ENCODE measurements at regions not wholly inside any gene's neighbourhood (a gene's known extent, or its start where the extent isn't known, plus 50 kb on each side); places are given as distances from the start of the nearest gene placed in this dataset.

DNA sequence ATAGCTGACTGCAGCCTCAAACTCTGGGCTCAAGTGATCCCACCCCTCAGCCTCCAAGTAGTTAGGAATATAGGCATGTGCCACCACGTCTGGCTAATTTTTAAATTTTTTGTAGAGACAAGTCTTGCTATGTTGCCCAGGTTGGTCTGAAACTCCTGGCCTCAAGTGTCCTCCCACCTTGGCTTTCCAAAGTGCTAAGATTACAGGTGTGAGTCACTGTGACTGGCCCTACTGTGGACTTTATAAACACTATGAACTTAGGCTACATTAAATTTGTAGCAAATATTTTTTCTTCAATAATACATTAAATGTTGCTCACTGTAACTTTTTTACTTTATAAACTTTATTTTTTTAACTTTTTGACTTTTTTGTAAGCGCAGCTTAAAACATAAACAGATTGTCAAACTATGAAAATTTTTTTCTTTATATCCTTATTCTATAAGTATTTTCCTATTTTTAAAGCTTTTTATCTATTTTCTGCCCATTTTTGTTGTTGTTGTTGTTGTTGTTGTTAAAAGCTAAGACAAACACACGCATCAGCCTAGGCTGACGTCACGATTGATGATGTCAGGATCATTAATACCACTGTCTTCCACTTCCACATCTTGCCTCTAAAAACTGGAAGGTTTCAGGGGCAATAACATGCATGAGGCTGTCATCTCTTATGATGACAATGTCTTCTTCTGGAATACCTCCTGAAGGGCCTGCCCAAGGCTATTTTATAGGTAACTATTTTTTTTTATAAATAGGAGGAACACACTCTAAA is 204.2 kb downstream of the KLF5 start:
- H3K9me3 Mint-ChIP-seq: peaks cover 0 to 3% (median 0%) of the 10 kb centered on the region in 11 donors
- H3K27me3 Mint-ChIP-seq: peaks cover 0 to 13% (median 0%) of the 10 kb centered on the region in 5 donors
- intact Hi-C loops (cut with micrococcal nuclease): no loop called here
- H3K36me3 Mint-ChIP-seq: no peaks in the 10 kb centered on the region
- Histone ChIP-seq H3K4me1 (ENCODE audit: control insufficient read depth in 2 of 2, insufficient read depth in 2 of 2, low read length in 2 of 2) (no peaks in the 10 kb centered on the region), H3K4me3 (ENCODE audit: low read length) (no peak overlapping the region), H3K36me3 (ENCODE audit: control insufficient read depth in 2 of 3, insufficient read depth in 3 of 3, low read length in 3 of 3) (no peaks in the 10 kb centered on the region), H3K27me3 (ENCODE audit: control insufficient read depth in 2 of 2, insufficient read depth in 2 of 2, low read length in 2 of 2) (no peaks in the 10 kb centered on the region), H3K9me3 (ENCODE audit: control insufficient read depth in 2 of 3, low read length in 3 of 3) (no peaks in the 10 kb centered on the region), H3K27ac (ENCODE audit: low read depth, low read length) (no peak overlapping the region)
- no peak overlapping the region for H3K4me3 Mint-ChIP-seq
- POLR2A ChIA-PET: interaction anchor here (0.5 kb wide), 1 partner anchor 316 kb away, joined by 3 read pairs; no protein-coding TSS in a partner anchor
- CTCF ChIA-PET: no interaction called here
- ATAC-seq: no peak
- H3K4me1 Mint-ChIP-seq: peaks cover 0 to 6% (median 0%) of the 10 kb centered on the region in 7 donors
- DNase-seq: no peak
- H3K27ac Mint-ChIP-seq: no peak overlapping the region

GRCh38 chr13:73261739-73262216 is 203.0 kb downstream of the KLF5 start:
- Histone ChIP-seq H3K36me3 (ENCODE audit: control insufficient read depth in 2 of 3, insufficient read depth in 3 of 3, low read length in 3 of 3) (no peaks in the 10 kb centered on the region), H3K9me3 (ENCODE audit: control insufficient read depth in 2 of 3, low read length in 3 of 3) (no peaks in the 10 kb centered on the region), H3K4me1 (ENCODE audit: control insufficient read depth in 2 of 2, insufficient read depth in 2 of 2, low read length in 2 of 2) (no peaks in the 10 kb centered on the region), H3K27ac (ENCODE audit: low read depth, low read length) (no peak overlapping the region), H3K4me3 (ENCODE audit: low read length) (no peak overlapping the region), H3K27me3 (ENCODE audit: control insufficient read depth in 2 of 2, insufficient read depth in 2 of 2, low read length in 2 of 2) (no peaks in the 10 kb centered on the region)
- Mint-ChIP-seq H3K27ac (no peak overlapping the region), H3K27me3 (peaks cover 0 to 13% (median 0%) of the 10 kb centered on the region in 5 donors), H3K4me1 (peaks cover 0 to 6% (median 0%) of the 10 kb centered on the region in 7 donors), H3K9me3 (peaks cover 0 to 3% (median 0%) of the 10 kb centered on the region in 11 donors), H3K36me3 (no peaks in the 10 kb centered on the region), H3K4me3 (no peak overlapping the region)
- DNase-seq: no peak
- ChIA-PET POLR2A (interaction anchor here (0.6 kb wide), 1 partner anchor 13 kb away, joined by 3 read pairs; no protein-coding TSS in a partner anchor), CTCF (no interaction called here)
- peak; percentile 62 for ATAC-seq
- intact Hi-C loops (cut with micrococcal nuclease): no loop called here

GRCh38 chr13:73259061-73260017 is 200.5 kb downstream of the KLF5 start:
- no peak overlapping the region for H3K4me3 Mint-ChIP-seq
- H3K27me3 Mint-ChIP-seq: peaks cover 0 to 13% (median 0%) of the 10 kb centered on the region in 5 donors
- DNase-seq: no peak
- no peak for ATAC-seq
- Histone ChIP-seq H3K4me3 (ENCODE audit: low read length) (no peak overlapping the region), H3K36me3 (ENCODE audit: control insufficient read depth in 2 of 3, insufficient read depth in 3 of 3, low read length in 3 of 3) (no peaks in the 10 kb centered on the region), H3K27ac (ENCODE audit: low read depth, low read length) (no peak overlapping the region), H3K9me3 (ENCODE audit: control insufficient read depth in 2 of 3, low read length in 3 of 3) (no peaks in the 10 kb centered on the region), H3K27me3 (ENCODE audit: control insufficient read depth in 2 of 2, insufficient read depth in 2 of 2, low read length in 2 of 2) (no peaks in the 10 kb centered on the region), H3K4me1 (ENCODE audit: control insufficient read depth in 2 of 2, insufficient read depth in 2 of 2, low read length in 2 of 2) (no peaks in the 10 kb centered on the region)
- no peaks in the 10 kb centered on the region for H3K36me3 Mint-ChIP-seq
- H3K9me3 Mint-ChIP-seq: peaks cover 0 to 3% (median 0%) of the 10 kb centered on the region in 11 donors
- ChIA-PET POLR2A (no interaction called here), CTCF (no interaction called here)
- H3K27ac Mint-ChIP-seq: no peak overlapping the region
- peaks cover 0 to 5% (median 0%) of the 10 kb centered on the region in 7 donors for H3K4me1 Mint-ChIP-seq
- intact Hi-C loops (cut with micrococcal nuclease): no loop called here

DNA sequence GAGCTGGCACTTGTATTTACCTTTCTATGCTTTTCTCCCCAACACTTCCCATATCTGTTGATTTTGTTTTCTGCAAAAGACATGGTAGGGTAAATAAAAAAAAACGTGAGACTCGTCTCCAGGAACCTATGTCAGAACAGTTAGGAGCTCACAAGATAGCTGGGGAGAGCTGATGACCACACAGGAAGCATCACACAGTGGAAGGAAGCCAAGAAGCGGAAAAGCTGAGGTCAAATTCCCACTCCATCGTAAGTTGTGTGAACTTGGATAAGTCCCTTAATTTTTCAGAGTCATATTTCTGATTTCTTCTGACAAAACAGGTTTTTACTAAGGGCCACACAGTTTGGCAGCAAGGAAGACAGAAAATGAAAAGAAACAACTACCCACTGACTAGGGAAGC is 199.6 kb downstream of the KLF5 start:
- no peaks in the 10 kb centered on the region for H3K4me1 ChIP-seq (ENCODE audit: control insufficient read depth in 2 of 2, insufficient read depth in 2 of 2, low read length in 2 of 2)
- peaks cover 0 to 3% (median 0%) of the 10 kb centered on the region in 11 donors for H3K9me3 Mint-ChIP-seq
- ATAC-seq (peak; percentile 32), DNase-seq (no peak)
- no peak overlapping the region for H3K27ac Mint-ChIP-seq
- POLR2A ChIA-PET: no interaction called here
- H3K4me1 Mint-ChIP-seq: peaks cover 0 to 2% (median 0%) of the 10 kb centered on the region in 7 donors
- H3K27me3 Mint-ChIP-seq: peaks cover 0 to 13% (median 0%) of the 10 kb centered on the region in 5 donors
- no peaks in the 10 kb centered on the region for H3K36me3 Mint-ChIP-seq
- H3K27ac ChIP-seq (ENCODE audit: low read depth, low read length): no peak overlapping the region
- H3K4me3 ChIP-seq (ENCODE audit: low read length): no peak overlapping the region
- intact Hi-C loops (cut with micrococcal nuclease): no loop called here
- CTCF ChIA-PET: no interaction called here
- H3K4me3 Mint-ChIP-seq: no peak overlapping the region
- no peaks in the 10 kb centered on the region for H3K36me3 ChIP-seq (ENCODE audit: control insufficient read depth in 2 of 3, insufficient read depth in 3 of 3, low read length in 3 of 3)
- no peaks in the 10 kb centered on the region for H3K27me3 ChIP-seq (ENCODE audit: control insufficient read depth in 2 of 2, insufficient read depth in 2 of 2, low read length in 2 of 2)
- no peaks in the 10 kb centered on the region for H3K9me3 ChIP-seq (ENCODE audit: control insufficient read depth in 2 of 3, low read length in 3 of 3)

DNA sequence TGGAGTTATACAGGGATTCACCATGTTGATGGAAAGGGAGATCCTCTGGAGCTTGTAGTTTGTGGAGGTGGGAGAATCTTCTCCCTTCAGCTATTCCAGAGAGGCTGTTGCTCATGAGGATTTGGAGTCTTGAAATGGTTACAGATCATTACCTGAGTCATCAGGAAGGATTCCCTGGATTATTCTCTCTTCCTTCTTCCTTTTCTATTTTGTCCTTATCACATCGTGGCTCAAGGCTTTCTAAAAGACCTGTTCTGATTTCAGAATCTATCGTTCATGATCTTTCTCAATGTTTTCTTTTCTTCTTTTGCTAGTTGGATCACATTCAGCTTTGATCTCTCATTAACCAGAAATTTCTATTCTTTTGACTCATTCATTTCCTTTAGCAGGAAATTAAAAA is 196.0 kb downstream of the KLF5 start:
- Histone ChIP-seq H3K36me3 (ENCODE audit: control insufficient read depth in 2 of 3, insufficient read depth in 3 of 3, low read length in 3 of 3) (no peaks in the 10 kb centered on the region), H3K27me3 (ENCODE audit: control insufficient read depth in 2 of 2, insufficient read depth in 2 of 2, low read length in 2 of 2) (no peaks in the 10 kb centered on the region), H3K4me3 (ENCODE audit: low read length) (no peak overlapping the region), H3K9me3 (ENCODE audit: control insufficient read depth in 2 of 3, low read length in 3 of 3) (no peaks in the 10 kb centered on the region), H3K4me1 (ENCODE audit: control insufficient read depth in 2 of 2, insufficient read depth in 2 of 2, low read length in 2 of 2) (no peaks in the 10 kb centered on the region), H3K27ac (ENCODE audit: low read depth, low read length) (no peak overlapping the region)
- Mint-ChIP-seq H3K9me3 (peaks cover 0 to 3% (median 0%) of the 10 kb centered on the region in 11 donors), H3K36me3 (no peaks in the 10 kb centered on the region), H3K4me1 (peaks cover 0 to 2% (median 0%) of the 10 kb centered on the region in 7 donors), H3K4me3 (no peak overlapping the region), H3K27me3 (peaks cover 0 to 13% (median 0%) of the 10 kb centered on the region in 5 donors), H3K27ac (peak overlapping the region in 1 of 9 donors; percentile 46)
- DNase-seq: no peak
- intact Hi-C loops (cut with micrococcal nuclease): no loop called here
- CTCF ChIA-PET: no interaction called here
- ATAC-seq: no peak
- POLR2A ChIA-PET: no interaction called here

GRCh38 chr13:73251626-73252265 is 192.9 kb downstream of the KLF5 start:
- Histone ChIP-seq H3K9me3 (ENCODE audit: control insufficient read depth in 2 of 3, low read length in 3 of 3) (no peaks in the 10 kb centered on the region), H3K27me3 (ENCODE audit: control insufficient read depth in 2 of 2, insufficient read depth in 2 of 2, low read length in 2 of 2) (no peaks in the 10 kb centered on the region), H3K4me3 (ENCODE audit: low read length) (no peak overlapping the region), H3K36me3 (ENCODE audit: control insufficient read depth in 2 of 3, insufficient read depth in 3 of 3, low read length in 3 of 3) (no peaks in the 10 kb centered on the region), H3K4me1 (ENCODE audit: control insufficient read depth in 2 of 2, insufficient read depth in 2 of 2, low read length in 2 of 2) (no peaks in the 10 kb centered on the region), H3K27ac (ENCODE audit: low read depth, low read length) (no peak overlapping the region)
- Mint-ChIP-seq H3K4me1 (peaks cover 0 to 4% (median 0%) of the 10 kb centered on the region in 7 donors), H3K9me3 (peaks cover 0 to 3% (median 0%) of the 10 kb centered on the region in 11 donors), H3K27me3 (peaks cover 0 to 22% (median 0%) of the 10 kb centered on the region in 5 donors), H3K27ac (no peak overlapping the region), H3K4me3 (no peak overlapping the region), H3K36me3 (no peaks in the 10 kb centered on the region)
- DNase-seq (no peak), ATAC-seq (no peak)
- CTCF ChIA-PET: no interaction called here
- POLR2A ChIA-PET: no interaction called here
- intact Hi-C loops (cut with micrococcal nuclease): no loop called here

Measured in naive thymus-derived CD4-positive, alpha-beta T cell (primary cell).